HFF-Myc (cell line): ENCODE measurements at regions not wholly inside any gene's neighbourhood (a gene's known extent, or its start where the extent isn't known, plus 50 kb on each side); places are given as distances from the start of the nearest gene placed in this dataset.

ENCODE experiments used
- DNase-seq: peaks from one replicate; pipeline ENCODE4 v3.0.0-alpha.2; 2011; ENCODE audit warnings: low read depth; ENCODE audit errors: extremely low read depth
- H3K4me3 ChIP-seq: replicated peaks from 2 replicates; pipeline ENCODE4 v1.5.1; 2011; ENCODE audit warnings: low read depth, mild to moderate bottlenecking, control low read depth, low read length
- TF ChIP-seq, protein P1 (sequence below): IDR thresholded peaks from 2 replicates; pipeline ENCODE4 v1.5.1; 2012; ENCODE audit warnings: mild to moderate bottlenecking, low read depth, low read length, control low read depth; ENCODE audit errors: missing control alignments

DNA sequence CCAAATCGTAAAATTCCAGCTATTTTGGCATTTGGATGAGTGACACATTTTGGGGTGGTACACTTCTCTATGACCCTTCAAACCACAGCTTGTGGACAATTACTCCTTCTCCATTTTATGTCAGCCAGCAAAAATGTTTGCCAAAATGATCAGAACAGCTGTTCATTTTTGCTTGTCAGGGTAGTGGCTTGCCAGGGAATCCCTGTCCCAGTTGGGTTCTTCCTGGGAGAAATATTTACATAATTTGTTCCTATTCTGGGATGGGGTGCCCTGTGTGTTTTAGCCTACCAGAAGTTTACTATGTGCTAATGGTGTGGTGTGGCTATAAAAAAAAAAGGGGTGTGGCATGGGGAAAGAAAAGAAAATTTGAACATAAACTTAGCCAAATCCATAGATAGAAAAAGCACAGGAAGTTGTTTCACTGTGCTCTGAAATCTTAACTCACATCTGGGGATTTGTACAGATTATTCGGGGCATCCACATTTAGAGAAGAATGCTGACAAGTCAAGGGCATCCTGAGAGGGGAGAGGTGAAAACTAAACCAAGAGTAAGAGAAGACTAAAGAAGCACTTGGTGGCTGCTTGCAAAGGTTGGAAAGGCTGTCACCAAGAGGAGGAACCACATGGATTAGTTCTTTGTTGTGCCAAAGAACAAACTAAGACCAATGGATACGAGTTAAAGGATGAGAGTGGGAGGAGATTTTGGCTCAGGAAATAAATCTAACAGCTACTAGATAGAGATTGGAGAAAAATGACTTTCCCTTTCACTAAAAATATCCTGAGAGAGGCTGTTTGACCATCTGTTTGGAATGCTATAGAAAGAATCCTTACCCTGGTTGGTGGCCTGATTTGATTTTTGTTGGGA lies 55.2 kb upstream of the RBM24 start:
- no peak overlapping the region for H3K4me3 ChIP-seq
- TF ChIP-seq, protein P1, sequence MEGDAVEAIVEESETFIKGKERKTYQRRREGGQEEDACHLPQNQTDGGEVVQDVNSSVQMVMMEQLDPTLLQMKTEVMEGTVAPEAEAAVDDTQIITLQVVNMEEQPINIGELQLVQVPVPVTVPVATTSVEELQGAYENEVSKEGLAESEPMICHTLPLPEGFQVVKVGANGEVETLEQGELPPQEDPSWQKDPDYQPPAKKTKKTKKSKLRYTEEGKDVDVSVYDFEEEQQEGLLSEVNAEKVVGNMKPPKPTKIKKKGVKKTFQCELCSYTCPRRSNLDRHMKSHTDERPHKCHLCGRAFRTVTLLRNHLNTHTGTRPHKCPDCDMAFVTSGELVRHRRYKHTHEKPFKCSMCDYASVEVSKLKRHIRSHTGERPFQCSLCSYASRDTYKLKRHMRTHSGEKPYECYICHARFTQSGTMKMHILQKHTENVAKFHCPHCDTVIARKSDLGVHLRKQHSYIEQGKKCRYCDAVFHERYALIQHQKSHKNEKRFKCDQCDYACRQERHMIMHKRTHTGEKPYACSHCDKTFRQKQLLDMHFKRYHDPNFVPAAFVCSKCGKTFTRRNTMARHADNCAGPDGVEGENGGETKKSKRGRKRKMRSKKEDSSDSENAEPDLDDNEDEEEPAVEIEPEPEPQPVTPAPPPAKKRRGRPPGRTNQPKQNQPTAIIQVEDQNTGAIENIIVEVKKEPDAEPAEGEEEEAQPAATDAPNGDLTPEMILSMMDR, result no peak
- no peak for DNase-seq

DNA sequence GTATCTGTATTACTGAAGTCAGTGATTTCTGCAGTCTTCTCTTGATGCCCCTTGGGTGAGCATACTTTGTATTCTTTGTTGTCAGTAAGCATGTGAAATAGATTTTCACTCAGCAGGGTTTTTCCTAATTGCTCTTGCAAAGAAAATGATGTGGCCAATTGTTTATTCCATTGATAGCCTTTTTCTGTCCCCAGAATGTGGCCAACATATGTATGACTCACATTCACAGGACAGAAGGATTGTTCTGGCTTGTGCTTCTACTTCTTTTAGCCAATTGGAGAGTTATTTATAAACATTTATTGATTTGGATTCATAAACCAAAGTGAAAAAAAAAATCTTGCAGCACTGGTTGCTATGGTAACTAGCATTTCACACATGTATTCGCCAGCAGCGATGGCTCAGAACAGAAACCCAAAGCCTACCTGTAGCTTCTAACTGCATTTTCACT lies 54.4 kb upstream of the RBM24 start:
- no peak for DNase-seq
- TF ChIP-seq, protein P1, result no peak
- H3K4me3 ChIP-seq, result no peak overlapping the region

DNA sequence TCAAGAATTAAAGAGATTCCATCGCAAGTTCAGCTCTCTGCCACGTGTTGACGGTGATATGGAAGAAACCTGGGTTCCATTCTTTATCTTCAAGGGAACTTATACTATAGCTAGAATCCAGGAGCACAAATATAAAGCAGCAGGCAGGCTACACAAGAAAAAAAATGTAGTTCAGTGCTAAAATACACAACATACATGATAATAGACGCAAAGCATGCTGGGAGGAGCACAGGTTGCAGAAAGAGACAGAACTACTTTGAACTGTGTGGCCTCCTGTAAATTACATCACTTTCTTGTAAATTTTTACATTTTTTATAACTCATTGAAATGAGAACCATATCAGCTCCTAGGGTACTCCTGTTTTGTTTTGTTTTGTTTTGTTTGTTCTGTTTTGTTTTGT lies 53.8 kb upstream of the RBM24 start:
- no peak overlapping the region for H3K4me3 ChIP-seq
- TF ChIP-seq, protein P1, result no peak
- no peak for DNase-seq
